ENCODE measurements at regions not wholly inside any gene's neighbourhood (a gene's known extent, or its start where the extent isn't known, plus 50 kb on each side); places are given as distances from the start of the nearest gene placed in this dataset.
"Not testable (repeated sequence)": the region's sequence is repeated elsewhere in the genome, so short reads cannot be mapped to it uniquely, and the experiment has no call there.

DNA sequence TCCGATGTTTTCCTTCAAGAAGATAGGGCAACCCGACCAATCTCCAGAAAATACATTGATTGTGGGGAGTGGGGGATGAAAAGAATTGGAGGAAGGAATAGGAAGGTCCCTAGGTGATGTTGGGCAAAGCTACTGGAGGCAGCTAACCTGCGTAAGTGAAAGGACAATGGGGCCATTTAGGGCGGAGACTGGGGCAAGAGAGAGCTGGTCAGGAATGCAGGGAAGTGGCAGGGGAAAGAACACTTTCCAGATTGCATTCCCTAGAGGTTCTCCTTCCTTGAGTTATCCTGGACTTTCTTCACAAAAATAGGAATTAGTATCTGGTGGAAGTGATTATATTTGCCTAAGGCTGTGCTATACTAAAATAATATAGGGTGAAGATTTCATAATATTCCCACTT lies 151.8 kb upstream of the HMGA2 start:
- no peak for DNase-seq (ENCODE audit: low spot score, unreplicated experiment)
- H3K4me1 Mint-ChIP-seq (ENCODE audit: low read depth) = peaks cover 5% of the 10 kb centered on the region
- H3K4me3 Mint-ChIP-seq (ENCODE audit: low read depth) = no peak overlapping the region
- H3K36me3 Mint-ChIP-seq (ENCODE audit: insufficient read depth) = no peaks in the 10 kb centered on the region
- TF ChIP-seq, protein P1, sequence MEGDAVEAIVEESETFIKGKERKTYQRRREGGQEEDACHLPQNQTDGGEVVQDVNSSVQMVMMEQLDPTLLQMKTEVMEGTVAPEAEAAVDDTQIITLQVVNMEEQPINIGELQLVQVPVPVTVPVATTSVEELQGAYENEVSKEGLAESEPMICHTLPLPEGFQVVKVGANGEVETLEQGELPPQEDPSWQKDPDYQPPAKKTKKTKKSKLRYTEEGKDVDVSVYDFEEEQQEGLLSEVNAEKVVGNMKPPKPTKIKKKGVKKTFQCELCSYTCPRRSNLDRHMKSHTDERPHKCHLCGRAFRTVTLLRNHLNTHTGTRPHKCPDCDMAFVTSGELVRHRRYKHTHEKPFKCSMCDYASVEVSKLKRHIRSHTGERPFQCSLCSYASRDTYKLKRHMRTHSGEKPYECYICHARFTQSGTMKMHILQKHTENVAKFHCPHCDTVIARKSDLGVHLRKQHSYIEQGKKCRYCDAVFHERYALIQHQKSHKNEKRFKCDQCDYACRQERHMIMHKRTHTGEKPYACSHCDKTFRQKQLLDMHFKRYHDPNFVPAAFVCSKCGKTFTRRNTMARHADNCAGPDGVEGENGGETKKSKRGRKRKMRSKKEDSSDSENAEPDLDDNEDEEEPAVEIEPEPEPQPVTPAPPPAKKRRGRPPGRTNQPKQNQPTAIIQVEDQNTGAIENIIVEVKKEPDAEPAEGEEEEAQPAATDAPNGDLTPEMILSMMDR (IDR thresholded peaks at IDR 0.05; ENCODE audit: unreplicated experiment) = no peak
- H3K27me3 Mint-ChIP-seq = no peaks in the 10 kb centered on the region
- H3K9me3 Mint-ChIP-seq (ENCODE audit: low read depth) = no peaks in the 10 kb centered on the region
- no peak overlapping the region for H3K27ac Mint-ChIP-seq

DNA sequence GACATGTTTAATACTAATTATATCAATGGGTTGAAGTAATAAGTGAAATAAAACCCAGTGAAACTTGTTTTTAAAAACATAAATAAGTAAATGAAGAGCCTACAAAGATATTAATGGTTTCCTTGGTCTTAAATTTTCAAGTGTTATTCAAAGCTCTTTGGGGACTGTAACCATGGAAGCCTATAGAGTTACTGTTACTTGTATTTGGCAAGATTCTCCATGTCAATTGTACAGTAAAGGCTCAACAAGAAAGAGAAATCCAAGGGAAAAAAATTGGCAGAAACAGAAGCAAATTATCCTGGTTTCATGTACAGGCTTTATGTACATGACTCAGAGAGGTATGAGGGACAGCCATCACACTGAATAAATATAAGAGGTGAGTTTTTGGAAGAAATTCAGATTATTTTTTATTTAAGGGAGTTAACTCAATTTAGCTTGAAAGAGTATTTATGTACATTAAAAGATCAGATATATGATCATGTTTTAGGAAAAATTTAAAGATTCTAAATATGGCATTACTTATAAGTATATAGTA lies 151.1 kb upstream of the HMGA2 start:
- TF ChIP-seq, protein P1 (IDR thresholded peaks at IDR 0.05; ENCODE audit: unreplicated experiment) = no peak
- Mint-ChIP-seq H3K27me3 (no peaks in the 10 kb centered on the region), H3K4me1 (ENCODE audit: low read depth) (peaks cover 2% of the 10 kb centered on the region), H3K27ac (no peak overlapping the region), H3K36me3 (ENCODE audit: insufficient read depth) (no peaks in the 10 kb centered on the region), H3K9me3 (ENCODE audit: low read depth) (peaks cover 2% of the 10 kb centered on the region), H3K4me3 (ENCODE audit: low read depth) (no peak overlapping the region)
- no peak for DNase-seq (ENCODE audit: low spot score, unreplicated experiment)

DNA sequence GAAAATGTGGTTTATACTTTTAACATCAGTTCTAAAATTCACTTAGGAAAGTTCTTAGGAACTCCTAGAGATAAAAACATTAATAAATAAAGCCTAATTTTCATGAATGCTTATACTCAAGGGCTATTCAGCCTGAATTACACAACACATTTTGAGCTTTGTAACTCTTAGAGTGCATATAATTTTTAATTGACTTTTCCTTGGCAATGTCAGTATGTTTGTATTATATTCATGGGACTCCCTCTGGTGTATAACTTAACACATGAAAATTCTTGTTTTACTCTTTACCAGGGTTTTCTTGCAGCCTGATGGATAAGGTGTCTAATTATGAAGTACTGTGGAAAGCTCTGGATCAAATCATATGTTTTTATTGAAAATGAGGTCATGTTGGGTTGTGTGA lies 150.6 kb upstream of the HMGA2 start:
- Mint-ChIP-seq H3K27ac (no peak overlapping the region), H3K27me3 (no peaks in the 10 kb centered on the region), H3K9me3 (ENCODE audit: low read depth) (peaks cover 3% of the 10 kb centered on the region), H3K4me3 (ENCODE audit: low read depth) (no peak overlapping the region), H3K36me3 (ENCODE audit: insufficient read depth) (no peaks in the 10 kb centered on the region), H3K4me1 (ENCODE audit: low read depth) (peaks cover 2% of the 10 kb centered on the region)
- no peak for DNase-seq (ENCODE audit: low spot score, unreplicated experiment)
- TF ChIP-seq, protein P1 (IDR thresholded peaks at IDR 0.05; ENCODE audit: unreplicated experiment) = no peak

DNA sequence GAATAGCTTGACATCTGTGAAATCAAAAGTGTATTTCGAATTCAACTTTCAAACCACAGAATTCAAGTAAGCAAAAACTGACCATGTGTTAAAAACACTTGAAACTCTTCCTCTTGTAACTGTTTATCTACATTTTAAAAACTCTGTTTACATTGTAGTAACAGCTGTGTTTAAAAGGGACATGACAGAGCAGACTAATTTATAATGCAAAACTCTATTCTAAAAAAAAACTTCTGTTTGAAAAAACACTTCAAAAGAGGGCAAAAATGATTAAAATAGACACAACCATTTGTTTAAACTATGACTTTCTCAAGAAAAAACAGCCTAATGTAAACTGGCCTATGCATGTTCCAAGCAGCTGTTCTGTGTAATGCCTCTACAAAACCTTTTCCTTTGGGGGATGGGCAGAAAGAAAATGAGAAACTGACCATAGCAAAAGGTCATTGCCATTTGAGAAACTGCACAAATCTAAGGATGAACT lies 149.1 kb upstream of the HMGA2 start:
- H3K4me1 Mint-ChIP-seq (ENCODE audit: low read depth) = peaks cover 2% of the 10 kb centered on the region
- H3K36me3 Mint-ChIP-seq (ENCODE audit: insufficient read depth) = no peaks in the 10 kb centered on the region
- H3K4me3 Mint-ChIP-seq (ENCODE audit: low read depth) = no peak overlapping the region
- peaks cover 3% of the 10 kb centered on the region for H3K9me3 Mint-ChIP-seq (ENCODE audit: low read depth)
- DNase-seq (ENCODE audit: low spot score, unreplicated experiment) = no peak
- TF ChIP-seq, protein P1 (IDR thresholded peaks at IDR 0.05; ENCODE audit: unreplicated experiment) = no peak
- H3K27ac Mint-ChIP-seq = no peak overlapping the region
- H3K27me3 Mint-ChIP-seq = no peaks in the 10 kb centered on the region

DNA sequence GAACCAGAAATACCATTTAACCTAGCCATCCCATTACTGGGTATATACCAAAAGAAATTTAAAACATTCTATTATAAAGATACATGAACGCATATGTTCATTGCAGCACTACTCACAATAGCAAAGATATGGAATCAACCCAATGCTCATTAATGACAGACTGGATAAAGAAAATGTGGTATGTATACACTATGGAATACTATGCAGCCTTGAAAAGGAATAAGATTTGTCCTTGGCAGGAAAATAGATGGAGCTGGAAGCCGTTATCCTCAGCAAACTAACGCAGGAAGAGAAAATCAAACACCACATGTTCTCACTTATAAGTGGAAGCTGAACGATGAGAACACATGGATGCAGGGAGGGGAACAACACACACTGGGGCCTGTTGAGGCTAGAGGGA lies 146.1 kb upstream of the HMGA2 start:
- H3K4me3 Mint-ChIP-seq (ENCODE audit: low read depth); H3K27ac Mint-ChIP-seq; H3K27me3 Mint-ChIP-seq; H3K36me3 Mint-ChIP-seq (ENCODE audit: insufficient read depth); H3K4me1 Mint-ChIP-seq (ENCODE audit: low read depth); H3K9me3 Mint-ChIP-seq (ENCODE audit: low read depth); DNase-seq (ENCODE audit: low spot score, unreplicated experiment): not testable (repeated sequence)

DNA sequence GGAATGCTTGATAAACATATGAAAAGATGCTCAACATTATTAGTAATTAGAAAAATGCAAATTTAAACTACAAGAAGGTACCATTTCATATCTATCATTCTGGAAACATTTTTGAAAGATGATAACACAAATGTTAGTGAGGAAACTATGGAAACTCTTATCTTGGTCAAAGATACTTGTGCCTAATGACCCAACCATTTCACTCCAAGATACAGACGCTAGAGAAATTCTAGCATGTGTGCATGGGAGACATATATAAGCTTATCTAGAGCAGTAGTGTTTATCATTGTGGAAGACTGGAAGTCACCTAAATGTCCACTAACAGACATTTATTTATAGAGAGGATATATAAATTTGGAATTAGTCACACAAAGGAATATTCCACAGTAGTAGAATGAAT lies 143.1 kb upstream of the HMGA2 start:
- peaks cover 2% of the 10 kb centered on the region for H3K4me1 Mint-ChIP-seq (ENCODE audit: low read depth)
- no peak overlapping the region for H3K4me3 Mint-ChIP-seq (ENCODE audit: low read depth)
- no peaks in the 10 kb centered on the region for H3K36me3 Mint-ChIP-seq (ENCODE audit: insufficient read depth)
- peaks cover 3% of the 10 kb centered on the region for H3K9me3 Mint-ChIP-seq (ENCODE audit: low read depth)
- H3K27ac Mint-ChIP-seq = no peak overlapping the region
- no peak for DNase-seq (ENCODE audit: low spot score, unreplicated experiment)
- H3K27me3 Mint-ChIP-seq = no peaks in the 10 kb centered on the region
- TF ChIP-seq, protein P1 (IDR thresholded peaks at IDR 0.05; ENCODE audit: unreplicated experiment) = no peak
